Left kidney (tissue), 1 donor: ENCODE measurements at regions not wholly inside any gene's neighbourhood (a gene's known extent, or its start where the extent isn't known, plus 50 kb on each side); places are given as distances from the start of the nearest gene placed in this dataset.
"Not testable (repeated sequence)": the region's sequence is repeated elsewhere in the genome, so short reads cannot be mapped to it uniquely, and the experiment has no call there.

ENCODE experiments used
- DNase-seq: peaks from one replicate; pipeline ENCODE4 v3.0.0-alpha.2; 2013

- no peak for DNase-seq
Observed at GRCh38 chr5:17690473-17690872, 56.2 kb downstream of the TAF11L14 start.

- DNase-seq, result no peak
Observed at GRCh38 chr5:17691762-17692161, 57.5 kb downstream of the TAF11L14 start.

- no peak for DNase-seq
Observed at GRCh38 chr5:17694371-17694770, 60.1 kb downstream of the TAF11L14 start.

- no peak for DNase-seq
Observed at GRCh38 chr5:17694914-17695313, 60.7 kb downstream of the TAF11L14 start.

GRCh38 chr5:17696627-17697026, 62.4 kb downstream of the TAF11L14 start:
- DNase-seq, result no peak

GRCh38 chr5:17697671-17698070, 63.4 kb downstream of the TAF11L14 start:
- DNase-seq, result no peak

- no peak for DNase-seq
Observed at GRCh38 chr5:17709011-17709710, 74.9 kb downstream of the TAF11L14 start.

GRCh38 chr5:17713301-17713700, 79.0 kb downstream of the TAF11L14 start:
- DNase-seq, result no peak

GRCh38 chr5:17714186-17714585, 79.9 kb downstream of the TAF11L14 start:
- no peak for DNase-seq

- DNase-seq, result no peak
Observed at GRCh38 chr5:17719592-17719991, 85.3 kb downstream of the TAF11L14 start.

- no peak for DNase-seq
Observed at GRCh38 chr5:17720071-17720470, 85.8 kb downstream of the TAF11L14 start.

- no peak for DNase-seq
Observed at GRCh38 chr5:17723876-17724275, 89.6 kb downstream of the TAF11L14 start.

- DNase-seq, result no peak
Observed at GRCh38 chr5:17727098-17727497, 92.8 kb downstream of the TAF11L14 start.

GRCh38 chr5:17730421-17730820, 96.2 kb downstream of the TAF11L14 start:
- no peak for DNase-seq

GRCh38 chr5:17732351-17732923, 98.2 kb downstream of the TAF11L14 start:
- DNase-seq, result no peak

GRCh38 chr5:17734011-17734410, 99.8 kb downstream of the TAF11L14 start:
- DNase-seq, result no peak

- no peak for DNase-seq
Observed at GRCh38 chr5:17735761-17736160, 101.5 kb downstream of the TAF11L14 start.

- no peak for DNase-seq
Observed at GRCh38 chr5:17737092-17737491, 102.8 kb downstream of the TAF11L14 start.

GRCh38 chr5:17738446-17738845, 104.2 kb downstream of the TAF11L14 start:
- DNase-seq, result no peak

- DNase-seq, result no peak
Observed at GRCh38 chr5:17743580-17744435, 109.5 kb downstream of the TAF11L14 start.

- DNase-seq, result no peak
Observed at GRCh38 chr5:17748201-17748600, 113.9 kb downstream of the TAF11L14 start.

- no peak for DNase-seq
Observed at GRCh38 chr5:17748941-17749340, 114.7 kb downstream of the TAF11L14 start.

GRCh38 chr5:17755406-17755805, 121.1 kb downstream of the TAF11L14 start:
- not testable (repeated sequence) for DNase-seq
